ENCODE measurements at regions not wholly inside any gene's neighbourhood (a gene's known extent, or its start where the extent isn't known, plus 50 kb on each side); places are given as distances from the start of the nearest gene placed in this dataset.

- DNase-seq, result no peak
Observed at GRCh38 chr20:53837126-53837826, 233.1 kb downstream of the BCAS1 start.

- DNase-seq, result no peak
Observed at GRCh38 chr20:53834749-53835148, 235.6 kb downstream of the BCAS1 start.

- DNase-seq, result peak in 2 of 4 experiments; percentile 34 to 41
Observed at GRCh38 chr20:53834062-53834442, 236.3 kb downstream of the BCAS1 start.

GRCh38 chr20:53833333-53834061, 236.9 kb downstream of the BCAS1 start:
- peak; percentile 78 to 88 (median 86) for DNase-seq

GRCh38 chr20:53832499-53832898, 237.9 kb downstream of the BCAS1 start:
- DNase-seq, result no peak

- DNase-seq, result no peak
Observed at GRCh38 chr20:53831812-53832211, 238.2 kb upstream of the ZNF217 start.

- DNase-seq, result no peak
Observed at GRCh38 chr20:53831228-53831627, 237.6 kb upstream of the ZNF217 start.

- peak; percentile 47 to 68 (median 54) for DNase-seq
Observed at GRCh38 chr20:53829724-53830521, 236.3 kb upstream of the ZNF217 start.

- peak; percentile 78 to 92 (median 84) for DNase-seq
Observed at GRCh38 chr20:53829255-53829723, 235.7 kb upstream of the ZNF217 start.

- DNase-seq, result peak; percentile 34 to 73 (median 56)
Observed at GRCh38 chr20:53828682-53829254, 235.1 kb upstream of the ZNF217 start.

GRCh38 chr20:53828088-53828681, 234.5 kb upstream of the ZNF217 start:
- peak in 2 of 4 experiments; percentile 19 to 44 for DNase-seq

- peak in 1 of 4 experiments; percentile 37 for DNase-seq
Observed at GRCh38 chr20:53827292-53828087, 233.9 kb upstream of the ZNF217 start.

GRCh38 chr20:53826597-53827291, 233.1 kb upstream of the ZNF217 start:
- peak; percentile 71 to 87 (median 84) for DNase-seq

- DNase-seq, result no peak
Observed at GRCh38 chr20:53826090-53826489, 232.5 kb upstream of the ZNF217 start.

GRCh38 chr20:53825282-53825681, 231.6 kb upstream of the ZNF217 start:
- no peak for DNase-seq

GRCh38 chr20:53824779-53825178, 231.1 kb upstream of the ZNF217 start:
- no peak for DNase-seq

- DNase-seq, result no peak
Observed at GRCh38 chr20:53823121-53823764, 229.6 kb upstream of the ZNF217 start.

- no peak for DNase-seq
Observed at GRCh38 chr20:53822534-53822933, 228.9 kb upstream of the ZNF217 start.

- no peak for DNase-seq
Observed at GRCh38 chr20:53819973-53820451, 226.4 kb upstream of the ZNF217 start.

Data from suppressor macrophage (primary cell).